22Rv1 (cell line): ENCODE measurements at regions not wholly inside any gene's neighbourhood (a gene's known extent, or its start where the extent isn't known, plus 50 kb on each side); places are given as distances from the start of the nearest gene placed in this dataset.

Source experiments
- H3K27ac ChIP-seq: fragments of 450-650 bp; 2 replicates; pipeline ENCODE4 v1.5.1; 2017
- ZFX ChIP-seq: fragments of 450-650 bp; IDR thresholded peaks from 2 replicates; pipeline ENCODE4 v1.6.1; 2017; ENCODE audit warnings: antibody characterized with exemption, borderline replicate concordance
- TF ChIP-seq, protein P1 (sequence below): fragments of 450-650 bp; IDR thresholded peaks from 2 replicates; pipeline ENCODE4 v1.5.1; 2017; ENCODE audit warnings: mild to moderate bottlenecking

- TF ChIP-seq, protein P1, sequence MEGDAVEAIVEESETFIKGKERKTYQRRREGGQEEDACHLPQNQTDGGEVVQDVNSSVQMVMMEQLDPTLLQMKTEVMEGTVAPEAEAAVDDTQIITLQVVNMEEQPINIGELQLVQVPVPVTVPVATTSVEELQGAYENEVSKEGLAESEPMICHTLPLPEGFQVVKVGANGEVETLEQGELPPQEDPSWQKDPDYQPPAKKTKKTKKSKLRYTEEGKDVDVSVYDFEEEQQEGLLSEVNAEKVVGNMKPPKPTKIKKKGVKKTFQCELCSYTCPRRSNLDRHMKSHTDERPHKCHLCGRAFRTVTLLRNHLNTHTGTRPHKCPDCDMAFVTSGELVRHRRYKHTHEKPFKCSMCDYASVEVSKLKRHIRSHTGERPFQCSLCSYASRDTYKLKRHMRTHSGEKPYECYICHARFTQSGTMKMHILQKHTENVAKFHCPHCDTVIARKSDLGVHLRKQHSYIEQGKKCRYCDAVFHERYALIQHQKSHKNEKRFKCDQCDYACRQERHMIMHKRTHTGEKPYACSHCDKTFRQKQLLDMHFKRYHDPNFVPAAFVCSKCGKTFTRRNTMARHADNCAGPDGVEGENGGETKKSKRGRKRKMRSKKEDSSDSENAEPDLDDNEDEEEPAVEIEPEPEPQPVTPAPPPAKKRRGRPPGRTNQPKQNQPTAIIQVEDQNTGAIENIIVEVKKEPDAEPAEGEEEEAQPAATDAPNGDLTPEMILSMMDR, result no peak
- TF ChIP-seq ZFX, result no peak
- no peak overlapping the region for H3K27ac ChIP-seq
Measured at GRCh38 chr11:21896216-21896615, 296.7 kb upstream of the ANO5 start.

DNA sequence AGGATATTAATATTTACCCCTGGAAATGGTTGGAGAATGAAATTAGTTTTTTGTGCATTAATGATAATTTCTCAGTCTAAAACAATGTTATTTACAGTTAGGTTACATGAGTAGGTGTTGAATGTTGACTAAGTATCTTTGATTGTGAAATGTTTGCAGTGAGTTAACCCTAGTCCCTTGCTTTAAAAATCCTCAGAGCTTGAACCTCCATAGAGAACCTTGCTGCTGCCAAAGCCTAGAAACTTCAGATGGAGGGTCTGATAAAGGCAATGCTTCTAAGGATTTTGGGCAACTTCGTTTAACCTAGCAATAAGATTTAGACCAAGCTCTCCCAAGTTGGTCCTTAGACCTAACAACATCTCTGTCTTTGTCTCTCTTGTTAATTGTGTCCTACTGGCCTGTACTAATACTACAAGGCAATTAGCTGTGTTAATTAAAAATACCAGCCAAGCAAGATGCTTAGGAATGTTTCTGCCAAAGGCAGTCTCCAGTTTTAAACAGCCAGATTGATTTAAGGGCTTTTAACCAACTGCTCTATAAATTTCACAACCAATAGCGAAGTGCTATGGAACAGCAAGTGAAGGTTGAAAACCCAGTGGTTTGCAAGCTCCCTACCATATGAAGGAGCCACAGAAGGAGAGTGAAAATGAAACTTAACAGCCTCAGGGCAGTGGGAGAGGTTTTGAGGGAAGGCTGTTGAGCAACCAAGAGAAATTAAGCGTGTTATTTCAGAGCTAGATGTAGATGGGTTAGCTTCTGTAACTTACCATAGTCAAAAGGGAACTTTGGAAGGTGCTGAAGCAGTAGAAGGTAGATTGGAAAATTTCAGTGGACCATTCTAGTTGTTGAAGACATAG is 295.9 kb upstream of the ANO5 start:
- no peak overlapping the region for H3K27ac ChIP-seq
- TF ChIP-seq, protein P1, result no peak
- TF ChIP-seq ZFX, result no peak

DNA sequence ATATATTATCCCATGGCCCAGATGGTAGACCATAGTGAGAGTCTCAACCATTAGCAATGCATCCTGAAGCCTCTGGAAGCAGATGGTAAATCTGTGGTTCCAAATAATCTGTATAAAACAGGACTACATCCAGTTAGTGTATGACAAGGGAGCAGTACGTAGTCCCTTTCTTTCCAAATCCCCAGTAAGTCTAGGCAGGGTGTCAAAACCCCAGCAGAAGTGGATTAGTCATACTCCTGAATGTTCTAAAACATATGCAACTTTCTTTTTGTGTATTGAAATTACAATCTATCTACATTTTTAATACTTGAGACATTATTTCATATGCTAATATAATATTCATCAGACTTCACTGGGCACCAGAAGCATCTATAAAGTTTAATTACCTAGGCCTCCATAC is 295.1 kb upstream of the ANO5 start:
- TF ChIP-seq, protein P1, result no peak
- no peak for TF ChIP-seq ZFX
- H3K27ac ChIP-seq, result no peak overlapping the region

DNA sequence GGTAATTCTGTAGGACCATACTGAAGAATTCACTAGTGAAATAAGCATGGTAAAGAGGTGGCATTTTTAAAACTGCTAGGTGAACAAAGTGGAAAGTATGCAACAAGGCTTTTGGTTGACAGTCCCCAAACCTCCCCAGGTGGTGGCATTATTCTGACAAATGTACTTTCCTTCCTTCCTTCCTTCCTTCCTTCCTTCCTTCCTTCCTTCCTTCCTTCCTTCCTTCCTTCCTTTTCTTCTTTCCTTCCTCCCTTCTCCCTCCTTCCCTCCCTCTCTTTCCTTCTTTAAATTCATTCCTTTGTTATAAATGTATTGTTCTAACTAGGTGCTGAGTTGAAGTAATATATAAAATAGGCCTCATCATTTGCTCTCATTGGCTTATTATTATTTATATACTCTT is 284.7 kb upstream of the ANO5 start:
- no peak overlapping the region for H3K27ac ChIP-seq
- TF ChIP-seq, protein P1, result no peak
- TF ChIP-seq ZFX, result no peak

DNA sequence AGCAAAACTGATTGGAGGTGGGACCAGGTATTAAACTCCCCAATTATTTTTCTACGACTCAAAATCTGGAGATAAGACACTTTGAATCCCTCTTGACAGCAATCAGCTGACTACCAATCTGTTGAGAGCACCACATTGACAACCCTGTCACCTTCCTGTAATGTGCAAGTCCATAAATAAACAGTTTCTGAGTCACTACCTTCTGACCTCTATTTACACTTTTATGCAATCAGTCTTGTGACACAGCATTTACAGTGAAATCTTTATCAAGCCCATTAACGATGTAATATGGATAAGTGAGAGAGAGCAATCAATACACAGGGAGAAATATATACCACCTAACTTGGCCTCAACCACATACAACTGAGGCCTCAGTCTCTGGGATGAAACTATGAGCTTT is 283.7 kb upstream of the ANO5 start:
- H3K27ac ChIP-seq, result no peak overlapping the region
- TF ChIP-seq ZFX, result no peak
- TF ChIP-seq, protein P1, result no peak

GRCh38 chr11:21911061-21911460 is 281.8 kb upstream of the ANO5 start:
- TF ChIP-seq, protein P1, result no peak
- TF ChIP-seq ZFX, result no peak
- H3K27ac ChIP-seq, result no peak overlapping the region

- H3K27ac ChIP-seq, result no peak overlapping the region
- TF ChIP-seq ZFX, result no peak
- TF ChIP-seq, protein P1, result no peak
Measured at GRCh38 chr11:21912285-21912684, 280.6 kb upstream of the ANO5 start.
